ENCODE measurements at regions not wholly inside any gene's neighbourhood (a gene's known extent, or its start where the extent isn't known, plus 50 kb on each side); places are given as distances from the start of the nearest gene placed in this dataset.

GRCh38 chr1:29739176-29739575 lies 502.9 kb downstream of the PTPRU start:
- no peak for TF ChIP-seq POLR2A (IDR thresholded peaks at IDR 0.05)
- TF ChIP-seq, protein P1, sequence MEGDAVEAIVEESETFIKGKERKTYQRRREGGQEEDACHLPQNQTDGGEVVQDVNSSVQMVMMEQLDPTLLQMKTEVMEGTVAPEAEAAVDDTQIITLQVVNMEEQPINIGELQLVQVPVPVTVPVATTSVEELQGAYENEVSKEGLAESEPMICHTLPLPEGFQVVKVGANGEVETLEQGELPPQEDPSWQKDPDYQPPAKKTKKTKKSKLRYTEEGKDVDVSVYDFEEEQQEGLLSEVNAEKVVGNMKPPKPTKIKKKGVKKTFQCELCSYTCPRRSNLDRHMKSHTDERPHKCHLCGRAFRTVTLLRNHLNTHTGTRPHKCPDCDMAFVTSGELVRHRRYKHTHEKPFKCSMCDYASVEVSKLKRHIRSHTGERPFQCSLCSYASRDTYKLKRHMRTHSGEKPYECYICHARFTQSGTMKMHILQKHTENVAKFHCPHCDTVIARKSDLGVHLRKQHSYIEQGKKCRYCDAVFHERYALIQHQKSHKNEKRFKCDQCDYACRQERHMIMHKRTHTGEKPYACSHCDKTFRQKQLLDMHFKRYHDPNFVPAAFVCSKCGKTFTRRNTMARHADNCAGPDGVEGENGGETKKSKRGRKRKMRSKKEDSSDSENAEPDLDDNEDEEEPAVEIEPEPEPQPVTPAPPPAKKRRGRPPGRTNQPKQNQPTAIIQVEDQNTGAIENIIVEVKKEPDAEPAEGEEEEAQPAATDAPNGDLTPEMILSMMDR (IDR thresholded peaks at IDR 0.05): no peak
- TF ChIP-seq POLR2AphosphoS5 (IDR thresholded peaks at IDR 0.05): no peak
- Histone ChIP-seq H3K4me1 (no peaks in the 10 kb centered on the region), H3K9me3 (no peaks in the 10 kb centered on the region), H3K4me3 (no peak overlapping the region), H3K27me3 (peaks cover 0 to 42% of the 10 kb centered on the region in 2 donors), H3K36me3 (no peaks in the 10 kb centered on the region), H3K27ac (no peak overlapping the region)
- no peak for DNase-seq (ENCODE audit: low spot score in 2 of 2)
- intact Hi-C loops (cut with DNase I; ENCODE audit: low total_unique reads): no loop called here

GRCh38 chr1:29736582-29737188 lies 500.4 kb downstream of the PTPRU start:
- Histone ChIP-seq H3K9me3 (no peaks in the 10 kb centered on the region), H3K4me1 (no peaks in the 10 kb centered on the region)
- intact Hi-C loops (cut with DNase I; ENCODE audit: low total_unique reads): no loop called here

DNA sequence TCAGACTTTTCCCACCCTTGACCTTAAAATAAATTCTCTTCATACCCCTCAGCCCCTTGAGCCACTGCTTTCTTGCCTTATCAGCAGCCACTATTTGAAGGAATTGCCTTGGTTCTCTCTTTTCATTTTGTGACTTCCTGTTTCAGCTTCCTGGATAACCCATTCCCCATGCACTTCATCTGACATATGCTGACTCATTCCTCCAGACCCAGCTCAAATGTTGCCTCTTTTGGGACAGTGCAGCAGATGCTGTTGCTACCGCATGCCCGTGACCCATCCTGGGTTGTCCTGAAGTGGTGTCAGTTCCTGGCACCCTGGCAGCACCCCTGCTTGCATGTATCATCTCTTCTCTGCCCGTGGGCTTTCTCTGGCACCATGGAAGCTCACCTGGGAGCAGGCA lies 496.1 kb downstream of the PTPRU start:
- H3K4me3 ChIP-seq: no peak overlapping the region
- TF ChIP-seq, protein P1 (IDR thresholded peaks at IDR 0.05): no peak
- no peak for TF ChIP-seq POLR2AphosphoS5 (IDR thresholded peaks at IDR 0.05)
- no peak for TF ChIP-seq POLR2A (IDR thresholded peaks at IDR 0.05)
- H3K27ac ChIP-seq: no peak overlapping the region
- H3K36me3 ChIP-seq: no peaks in the 10 kb centered on the region
- intact Hi-C loops (cut with DNase I; ENCODE audit: low total_unique reads): no loop called here
- H3K4me1 ChIP-seq: no peaks in the 10 kb centered on the region
- H3K9me3 ChIP-seq: no peaks in the 10 kb centered on the region
- no peak for DNase-seq (ENCODE audit: low spot score in 2 of 2)
- peaks cover 0 to 7% of the 10 kb centered on the region in 2 donors for H3K27me3 ChIP-seq

More at GRCh38 chr1:29736582-29737188, 500.4 kb downstream of the PTPRU start:
- Histone ChIP-seq H3K36me3 (no peaks in the 10 kb centered on the region), H3K4me3 (no peak overlapping the region), H3K27me3 (peaks cover 0 to 33% of the 10 kb centered on the region in 2 donors), H3K27ac (no peak overlapping the region)
- no peak for DNase-seq (ENCODE audit: low spot score in 2 of 2)
- TF ChIP-seq POLR2A (IDR thresholded peaks at IDR 0.05) (no peak), POLR2AphosphoS5 (IDR thresholded peaks at IDR 0.05) (no peak)
- TF ChIP-seq, protein P1 (IDR thresholded peaks at IDR 0.05): no peak

DNA sequence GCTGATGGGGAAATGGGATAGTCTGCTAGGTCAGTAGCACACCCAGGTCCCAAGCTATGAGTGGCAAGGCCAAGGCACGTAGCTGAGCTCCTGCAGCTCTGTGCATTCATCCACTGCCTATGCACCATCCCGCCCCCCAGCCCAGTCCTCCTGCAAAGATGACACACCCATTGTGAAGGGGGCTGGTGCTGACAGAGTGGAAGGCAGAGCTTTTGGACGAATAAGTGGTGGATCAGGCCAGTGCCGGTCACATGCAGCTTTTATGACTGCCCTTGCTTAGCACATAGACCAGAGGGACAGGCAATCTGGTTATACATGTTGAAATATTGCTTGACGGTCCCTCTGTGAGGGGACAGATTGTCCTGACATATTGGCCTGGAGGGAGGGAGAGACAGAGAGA lies 494.3 kb downstream of the PTPRU start:
- TF ChIP-seq POLR2AphosphoS5 (IDR thresholded peaks at IDR 0.05) (peak in 1 of 3 donors; percentile 49), POLR2A (IDR thresholded peaks at IDR 0.05) (no peak)
- TF ChIP-seq, protein P1 (IDR thresholded peaks at IDR 0.05): no peak
- DNase-seq (ENCODE audit: low spot score in 2 of 2): peak in 1 of 2 donors; percentile 48
- no peaks in the 10 kb centered on the region for H3K36me3 ChIP-seq
- H3K4me1 ChIP-seq: no peaks in the 10 kb centered on the region
- no peak overlapping the region for H3K4me3 ChIP-seq
- intact Hi-C loops (cut with DNase I; ENCODE audit: low total_unique reads): no loop called here
- H3K9me3 ChIP-seq: no peaks in the 10 kb centered on the region
- H3K27me3 ChIP-seq: no peaks in the 10 kb centered on the region
- H3K27ac ChIP-seq: no peak overlapping the region

DNA sequence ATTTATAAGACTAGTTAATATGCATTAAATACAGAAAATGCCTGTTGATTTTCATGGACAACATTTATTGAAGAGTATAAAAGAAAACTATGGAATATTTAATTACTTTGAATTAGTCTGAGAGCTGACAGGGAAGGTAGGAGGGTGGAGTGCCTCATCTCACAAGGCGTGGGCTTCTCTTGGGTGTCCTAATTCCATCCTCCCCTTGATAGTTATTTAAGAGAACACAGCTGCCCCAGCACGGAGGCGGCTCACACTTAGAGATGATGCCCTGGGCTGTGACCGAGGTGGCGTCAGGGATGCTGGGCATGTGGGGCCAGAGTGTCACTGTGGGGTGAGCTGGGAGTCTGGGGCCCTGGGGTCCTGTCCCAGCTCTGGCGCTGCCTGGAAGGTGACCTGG lies 493.0 kb downstream of the PTPRU start:
- H3K27me3 ChIP-seq: no peaks in the 10 kb centered on the region
- no peaks in the 10 kb centered on the region for H3K9me3 ChIP-seq
- H3K27ac ChIP-seq: no peak overlapping the region
- no peaks in the 10 kb centered on the region for H3K36me3 ChIP-seq
- no peak for DNase-seq (ENCODE audit: low spot score in 2 of 2)
- intact Hi-C loops (cut with DNase I; ENCODE audit: low total_unique reads): no loop called here
- H3K4me1 ChIP-seq: no peaks in the 10 kb centered on the region
- no peak for TF ChIP-seq POLR2AphosphoS5 (IDR thresholded peaks at IDR 0.05)
- TF ChIP-seq POLR2A (IDR thresholded peaks at IDR 0.05): no peak
- TF ChIP-seq, protein P1 (IDR thresholded peaks at IDR 0.05): no peak
- no peak overlapping the region for H3K4me3 ChIP-seq
